ENCODE measurements at regions not wholly inside any gene's neighbourhood (a gene's known extent, or its start where the extent isn't known, plus 50 kb on each side); places are given as distances from the start of the nearest gene placed in this dataset.

GRCh38 chr9:108511307-108511706 lies 344.5 kb downstream of the ACTL7B start:
- DNase-seq: no peak

GRCh38 chr9:108496846-108497245 lies 358.9 kb downstream of the ACTL7B start:
- no peak for DNase-seq

- DNase-seq: no peak
Measured at GRCh38 chr9:108489567-108489966, 366.2 kb downstream of the ACTL7B start.

- no peak for DNase-seq
Measured at GRCh38 chr9:108486831-108487230, 369.0 kb downstream of the ACTL7B start.

GRCh38 chr9:108484468-108484867 lies 371.3 kb downstream of the ACTL7B start:
- no peak for DNase-seq

GRCh38 chr9:108483676-108484075 lies 372.1 kb downstream of the ACTL7B start:
- no peak for DNase-seq

- DNase-seq: no peak
Measured at GRCh38 chr9:108479989-108480652, 375.7 kb downstream of the ACTL7B start.

- no peak for DNase-seq
Measured at GRCh38 chr9:108478431-108479332, 377.1 kb downstream of the ACTL7B start.

GRCh38 chr9:108477529-108478006 lies 378.2 kb downstream of the ACTL7B start:
- DNase-seq: no peak

- DNase-seq: no peak
Measured at GRCh38 chr9:108476574-108476973, 379.2 kb downstream of the ACTL7B start.

- no peak for DNase-seq
Measured at GRCh38 chr9:108475813-108476212, 380.0 kb downstream of the ACTL7B start.

GRCh38 chr9:108474356-108474755 lies 381.4 kb downstream of the ACTL7B start:
- no peak for DNase-seq

- DNase-seq: no peak
Measured at GRCh38 chr9:108473209-108474112, 382.3 kb downstream of the ACTL7B start.

- DNase-seq: no peak
Measured at GRCh38 chr9:108469654-108470053, 386.1 kb downstream of the ACTL7B start.

- no peak for DNase-seq
Measured at GRCh38 chr9:108468364-108468763, 387.4 kb downstream of the ACTL7B start.

GRCh38 chr9:108467653-108468324 lies 388.0 kb downstream of the ACTL7B start:
- no peak for DNase-seq

- DNase-seq: no peak
Measured at GRCh38 chr9:108467161-108467560, 388.6 kb downstream of the ACTL7B start.

- DNase-seq: no peak
Measured at GRCh38 chr9:108466304-108466703, 389.5 kb downstream of the ACTL7B start.

- no peak for DNase-seq
Measured at GRCh38 chr9:108463932-108464606, 391.7 kb downstream of the ACTL7B start.

- no peak for DNase-seq
Measured at GRCh38 chr9:108456903-108457302, 398.9 kb downstream of the ACTL7B start.
